NCI-H1092 treated with DMSO at 0.1 percent for 48 hours (cell line): ENCODE measurements at regions not wholly inside any gene's neighbourhood (a gene's known extent, or its start where the extent isn't known, plus 50 kb on each side); places are given as distances from the start of the nearest gene placed in this dataset.
"Not testable (repeated sequence)": the region's sequence is repeated elsewhere in the genome, so short reads cannot be mapped to it uniquely, and the experiment has no call there.

Source experiments
- DNase-seq: peaks from one replicate; lab custom pipeline; 2025; lab: John Stamatoyannopoulos, UW

GRCh38 chr12:28023156-28023887 lies 50.8 kb upstream of the PTHLH start:
- DNase-seq, result no peak

- DNase-seq, result no peak
Measured at GRCh38 chr12:28024231-28024995, 51.9 kb upstream of the PTHLH start.

GRCh38 chr12:28025821-28026505 lies 53.4 kb upstream of the PTHLH start:
- no peak for DNase-seq

GRCh38 chr12:28026701-28027100 lies 54.2 kb upstream of the PTHLH start:
- no peak for DNase-seq

- DNase-seq, result peak; percentile 7
Measured at GRCh38 chr12:28027328-28027727, 54.8 kb upstream of the PTHLH start.

- no peak for DNase-seq
Measured at GRCh38 chr12:28027947-28028724, 55.6 kb upstream of the PTHLH start.

- DNase-seq, result no peak
Measured at GRCh38 chr12:28032811-28033537, 60.4 kb upstream of the PTHLH start.

GRCh38 chr12:28033538-28033915 lies 61.0 kb upstream of the PTHLH start:
- no peak for DNase-seq

- no peak for DNase-seq
Measured at GRCh38 chr12:28034271-28034670, 61.7 kb upstream of the PTHLH start.

GRCh38 chr12:28035500-28035899 lies 63.0 kb upstream of the PTHLH start:
- DNase-seq, result no peak

- no peak for DNase-seq
Measured at GRCh38 chr12:28036940-28037339, 64.4 kb upstream of the PTHLH start.

GRCh38 chr12:28040246-28040645 lies 67.7 kb upstream of the PTHLH start:
- DNase-seq, result no peak

- DNase-seq, result not testable (repeated sequence)
Measured at GRCh38 chr12:28046600-28046999, 74.1 kb upstream of the PTHLH start.

- no peak for DNase-seq
Measured at GRCh38 chr12:28050606-28051005, 78.1 kb upstream of the PTHLH start.

- DNase-seq, result no peak
Measured at GRCh38 chr12:28051516-28052354, 79.2 kb upstream of the PTHLH start.

- DNase-seq, result no peak
Measured at GRCh38 chr12:28053564-28053963, 81.0 kb upstream of the PTHLH start.

- DNase-seq, result no peak
Measured at GRCh38 chr12:28054583-28054982, 82.0 kb upstream of the PTHLH start.

- no peak for DNase-seq
Measured at GRCh38 chr12:28057856-28058615, 85.5 kb upstream of the PTHLH start.

GRCh38 chr12:28059220-28059619 lies 86.7 kb upstream of the PTHLH start:
- DNase-seq, result no peak

GRCh38 chr12:28059668-28060067 lies 87.1 kb upstream of the PTHLH start:
- DNase-seq, result no peak
